ENCODE measurements at regions not wholly inside any gene's neighbourhood (a gene's known extent, or its start where the extent isn't known, plus 50 kb on each side); places are given as distances from the start of the nearest gene placed in this dataset.

- intact Hi-C loops (cut with DNase I), result no loop called here
- DNase-seq (no peak), ATAC-seq (peak; percentile 27 to 88)
Measured at GRCh38 chr1:106998431-106999002, 58.0 kb upstream of the PRMT6 start.

DNA sequence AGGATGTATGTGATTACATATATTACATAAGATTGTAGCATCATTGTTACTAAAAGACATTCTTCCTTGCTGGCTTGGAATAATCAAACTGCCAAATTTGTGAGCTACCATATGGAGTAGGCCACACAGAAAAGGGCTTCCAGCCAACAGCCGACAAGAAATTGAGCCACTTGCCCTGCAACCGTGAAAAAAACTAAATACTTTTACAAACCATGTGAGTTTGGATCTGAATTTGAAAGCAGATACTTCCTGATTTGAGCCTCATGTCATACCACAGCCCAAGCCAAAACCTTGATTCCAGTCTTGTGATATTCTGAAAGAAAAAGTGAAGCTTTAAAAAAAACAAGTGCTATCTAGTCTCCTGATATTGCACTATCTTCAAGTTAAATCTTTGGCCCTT lies 55.6 kb upstream of the PRMT6 start:
- ATAC-seq, result no peak
- intact Hi-C loops (cut with DNase I), result no loop called here

DNA sequence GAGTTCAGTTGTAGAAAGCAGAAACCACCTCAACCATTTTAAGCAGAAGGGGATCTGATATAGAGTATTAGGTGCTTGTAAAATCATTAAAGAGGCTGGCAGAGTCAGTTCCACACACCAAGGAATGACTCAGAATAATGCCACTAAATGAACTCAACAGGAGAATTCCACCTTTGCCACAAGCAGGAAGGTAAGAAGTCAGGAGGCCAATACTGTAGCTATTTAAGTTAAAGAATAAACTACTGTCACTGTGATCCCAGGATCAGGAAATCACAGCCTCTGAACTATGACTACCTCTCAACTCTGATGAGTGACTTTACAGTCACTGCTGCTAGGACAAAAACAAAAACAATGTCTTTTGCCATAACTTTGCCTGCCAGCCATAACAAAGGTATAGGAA lies 52.5 kb upstream of the PRMT6 start:
- no peak for ATAC-seq
- no peak for DNase-seq
- intact Hi-C loops (cut with DNase I), result no loop called here

More for the DNA sequence above, 55.6 kb upstream of the PRMT6 start:
- no peak for DNase-seq

DNA sequence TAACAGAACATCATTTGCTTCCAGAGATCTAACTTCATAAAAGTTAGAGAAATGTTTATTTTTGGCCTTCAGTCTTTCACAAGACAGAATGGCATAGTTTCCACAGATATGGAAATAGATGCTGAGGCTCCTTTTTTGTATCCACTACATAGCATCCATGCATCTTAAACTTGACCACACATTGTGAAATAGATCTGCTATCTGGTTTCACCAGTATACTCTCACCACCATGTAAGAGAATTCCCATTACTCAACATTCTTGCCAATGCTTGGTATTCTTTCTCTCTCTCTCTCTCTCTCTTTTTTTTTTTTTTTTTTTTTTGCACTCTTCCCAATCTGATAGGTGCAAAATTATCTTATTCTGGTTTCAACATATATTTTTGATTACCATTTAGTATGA lies 52.1 kb upstream of the PRMT6 start:
- ATAC-seq (no peak), DNase-seq (no peak)
- intact Hi-C loops (cut with DNase I), result no loop called here

Measured in left cardiac atrium (tissue), 4 donors.